ENCODE measurements at regions not wholly inside any gene's neighbourhood (a gene's known extent, or its start where the extent isn't known, plus 50 kb on each side); places are given as distances from the start of the nearest gene placed in this dataset.

DNA sequence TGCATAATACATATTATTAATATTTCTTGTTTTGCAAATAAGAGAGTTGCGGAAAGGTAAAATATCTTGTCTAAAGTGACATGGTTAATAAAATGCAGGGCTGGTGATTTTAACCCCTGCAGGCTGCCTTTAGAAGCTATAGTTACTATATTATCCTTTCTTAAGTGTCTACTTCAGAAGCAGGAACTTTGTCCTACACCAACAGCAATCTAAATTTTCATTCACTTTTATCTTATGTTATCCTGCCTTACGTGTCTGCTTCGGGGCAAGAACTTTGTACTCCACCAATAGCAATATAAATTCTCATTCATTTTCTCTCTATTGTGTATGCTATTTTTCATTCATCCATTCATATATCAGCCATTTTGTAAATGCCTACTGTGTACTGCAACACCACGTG lies 719.5 kb downstream of the TLR4 start:
- in situ Hi-C loops (cut with MboI; ENCODE audit: low pct_unique_long_range_greater_than_20kb, low sequenced_read_pairs): no loop called here

DNA sequence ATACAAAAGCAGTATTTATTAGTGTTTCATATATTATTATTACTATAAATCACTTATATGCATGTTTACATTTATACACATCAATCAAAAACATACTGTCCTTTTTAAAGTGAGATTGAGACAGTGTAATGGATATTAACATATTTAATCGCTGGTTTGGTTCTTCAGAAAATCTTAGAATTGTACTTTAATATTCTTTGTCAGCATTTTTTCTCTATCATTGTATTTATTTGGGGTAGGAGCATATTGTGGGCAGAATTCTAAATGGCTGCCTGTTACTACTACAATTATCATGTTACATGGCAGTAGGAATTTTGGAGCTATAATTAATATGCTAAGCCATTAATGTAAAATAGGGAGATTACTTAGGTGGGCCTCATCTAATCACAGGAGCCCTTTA lies 722.6 kb downstream of the TLR4 start:
- DNase-seq: no peak
- in situ Hi-C loops (cut with MboI; ENCODE audit: low pct_unique_long_range_greater_than_20kb, low sequenced_read_pairs): no loop called here

More for the DNA sequence above, 719.5 kb downstream of the TLR4 start:
- no peak for DNase-seq

DNA sequence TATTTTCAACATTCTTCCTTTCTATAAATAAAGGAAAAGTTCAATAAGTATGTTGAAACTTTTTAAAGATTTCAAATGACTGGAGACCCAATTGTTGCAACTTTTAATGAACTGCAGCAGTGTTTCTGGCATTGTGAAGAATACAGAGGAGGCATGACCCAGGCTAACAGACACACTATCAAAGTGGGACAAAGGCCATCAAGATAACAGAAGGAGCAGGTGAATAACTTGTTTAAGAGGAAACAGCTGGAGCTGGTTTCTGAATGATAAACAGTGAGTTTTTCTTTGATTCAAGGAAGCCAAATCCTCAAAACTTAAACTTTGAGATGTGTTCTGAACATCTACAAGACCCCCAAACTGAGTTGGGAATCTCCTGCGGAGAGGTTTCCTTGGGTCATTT lies 734.6 kb downstream of the TLR4 start:
- no peak for DNase-seq
- in situ Hi-C loops (cut with MboI; ENCODE audit: low pct_unique_long_range_greater_than_20kb, low sequenced_read_pairs): no loop called here

DNA sequence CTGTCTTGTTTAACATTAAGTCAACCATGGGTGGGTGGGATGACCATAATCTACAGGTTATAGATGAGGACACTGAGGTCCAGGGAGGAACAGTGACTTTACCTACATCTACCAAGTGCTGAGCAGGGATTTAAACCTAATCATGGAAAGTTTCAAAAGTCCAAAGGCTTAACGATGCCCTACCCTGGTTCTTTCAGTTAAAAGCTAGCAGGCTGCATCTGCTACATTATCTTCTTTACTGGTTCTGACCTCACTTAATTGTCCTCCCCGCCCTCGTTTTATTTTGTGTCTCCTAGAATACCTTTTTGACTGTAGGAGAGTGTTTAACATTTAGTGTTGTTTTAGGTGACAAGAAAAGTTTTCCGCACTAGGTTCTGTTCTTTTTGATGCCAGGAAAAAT lies 735.2 kb downstream of the TLR4 start:
- DNase-seq: no peak
- in situ Hi-C loops (cut with MboI; ENCODE audit: low pct_unique_long_range_greater_than_20kb, low sequenced_read_pairs): no loop called here

DNA sequence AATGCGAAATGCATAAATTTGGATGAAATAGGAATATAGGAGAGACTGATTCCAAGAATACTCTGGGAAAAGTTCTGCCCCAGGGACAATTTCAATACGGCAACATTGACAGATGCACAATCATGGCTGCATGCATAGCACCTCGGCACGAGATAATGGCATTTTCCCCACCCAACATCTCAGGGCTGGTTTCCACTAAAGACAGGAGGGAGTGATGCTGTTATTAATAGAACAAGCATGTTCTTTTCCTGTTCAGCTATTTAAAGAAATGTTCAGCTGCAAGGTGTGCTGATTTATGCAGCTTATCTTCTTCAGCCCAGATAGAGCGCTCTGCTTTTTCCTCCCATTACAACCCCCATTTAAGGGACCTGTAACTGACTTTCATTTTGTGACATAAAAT lies 740.2 kb downstream of the TLR4 start:
- DNase-seq: no peak
- in situ Hi-C loops (cut with MboI; ENCODE audit: low pct_unique_long_range_greater_than_20kb, low sequenced_read_pairs): no loop called here

DNA sequence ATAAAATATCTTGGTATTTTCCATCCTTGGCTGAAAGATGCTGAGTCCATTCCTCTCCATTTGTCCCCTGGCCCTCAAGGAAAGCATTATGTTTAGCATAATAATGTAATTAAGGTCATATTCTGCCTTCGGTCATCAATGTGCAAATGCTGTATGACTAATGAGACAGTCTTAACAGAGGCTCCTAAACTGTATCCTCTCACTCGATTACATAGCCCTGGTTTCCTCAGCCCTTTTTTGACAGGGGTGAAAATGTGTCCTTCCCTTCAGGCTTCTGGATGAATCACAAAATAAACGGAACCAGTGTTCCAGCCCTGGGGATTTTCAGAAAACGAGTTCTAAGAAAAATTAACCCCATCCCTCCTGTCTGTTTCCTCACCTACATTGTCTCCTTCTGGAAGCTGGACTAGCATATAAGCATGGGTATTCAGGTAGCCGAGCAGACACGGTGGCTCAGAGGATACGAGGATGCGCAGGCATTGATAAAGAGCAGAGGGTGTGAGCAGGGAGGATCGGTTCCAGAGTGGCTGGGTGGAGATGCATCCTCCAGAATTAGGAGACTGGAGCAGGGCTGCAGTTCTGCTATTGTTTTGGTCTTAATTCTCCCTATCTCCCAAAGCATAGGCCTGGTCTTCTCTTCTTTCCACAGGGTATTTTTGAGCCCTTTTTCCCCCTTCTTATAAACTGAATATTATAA lies 742.9 kb downstream of the TLR4 start:
- in situ Hi-C loops (cut with MboI; ENCODE audit: low pct_unique_long_range_greater_than_20kb, low sequenced_read_pairs): no loop called here
- no peak for DNase-seq

DNA sequence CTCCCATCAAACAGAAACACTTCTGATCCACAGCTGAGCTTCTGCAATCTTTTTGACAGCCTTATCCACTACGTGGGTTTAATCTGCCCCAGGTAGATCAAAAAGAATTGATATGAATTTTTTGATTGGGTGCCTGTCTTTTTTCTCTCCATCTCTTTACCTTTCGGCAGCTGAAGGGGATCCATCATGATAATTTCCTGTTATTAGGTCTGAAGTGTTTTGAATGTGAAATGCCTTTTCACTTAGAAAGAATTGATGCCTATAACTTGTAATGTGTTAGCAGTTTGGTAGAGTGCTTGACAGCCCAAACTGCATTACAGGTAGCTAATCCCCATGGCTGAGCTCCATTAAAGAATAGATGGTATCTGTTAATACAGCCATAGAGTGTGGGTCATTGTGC lies 745.4 kb downstream of the TLR4 start:
- no peak for DNase-seq
- in situ Hi-C loops (cut with MboI; ENCODE audit: low pct_unique_long_range_greater_than_20kb, low sequenced_read_pairs): no loop called here

DNA sequence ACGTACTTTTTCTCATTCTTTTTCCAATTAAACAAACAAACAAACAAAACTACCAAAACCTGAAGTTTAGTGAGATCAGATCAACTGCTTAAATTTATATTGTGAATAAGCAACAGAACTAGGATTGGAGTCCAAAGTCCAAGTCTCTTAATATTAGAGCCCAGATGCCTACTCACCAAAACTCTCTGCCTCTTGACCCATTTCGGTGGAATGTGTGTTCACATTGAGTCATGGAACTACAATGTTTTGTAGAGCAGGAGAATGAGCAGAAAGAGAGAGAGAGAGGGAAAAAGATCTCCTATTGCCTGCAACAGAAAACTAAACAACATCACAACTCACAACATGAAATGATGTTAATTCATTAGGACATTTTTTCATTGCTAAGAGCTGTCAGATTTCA lies 751.1 kb downstream of the TLR4 start:
- in situ Hi-C loops (cut with MboI; ENCODE audit: low pct_unique_long_range_greater_than_20kb, low sequenced_read_pairs): no loop called here

DNA sequence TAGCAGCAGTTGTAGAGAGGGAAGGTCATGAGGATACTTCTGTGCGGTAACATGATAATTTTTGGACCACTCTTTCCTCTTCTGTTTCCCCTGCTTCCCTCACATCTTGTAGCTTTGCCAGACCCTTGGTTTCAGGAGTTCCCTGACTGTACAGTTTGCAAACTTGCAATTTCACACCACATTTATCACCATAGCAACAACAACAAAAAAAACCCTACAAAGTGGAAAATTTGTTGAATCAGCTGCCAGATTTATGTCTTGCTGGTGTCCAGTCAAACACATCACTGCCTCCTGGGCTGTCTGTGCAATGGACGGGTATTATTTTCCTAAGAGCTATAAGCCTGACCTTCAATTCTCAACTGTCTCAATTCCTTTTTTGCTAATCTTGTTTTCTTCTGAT lies 751.6 kb downstream of the TLR4 start:
- in situ Hi-C loops (cut with MboI; ENCODE audit: low pct_unique_long_range_greater_than_20kb, low sequenced_read_pairs): no loop called here
- no peak for DNase-seq

More for the DNA sequence above, 751.1 kb downstream of the TLR4 start:
- no peak for DNase-seq

DNA sequence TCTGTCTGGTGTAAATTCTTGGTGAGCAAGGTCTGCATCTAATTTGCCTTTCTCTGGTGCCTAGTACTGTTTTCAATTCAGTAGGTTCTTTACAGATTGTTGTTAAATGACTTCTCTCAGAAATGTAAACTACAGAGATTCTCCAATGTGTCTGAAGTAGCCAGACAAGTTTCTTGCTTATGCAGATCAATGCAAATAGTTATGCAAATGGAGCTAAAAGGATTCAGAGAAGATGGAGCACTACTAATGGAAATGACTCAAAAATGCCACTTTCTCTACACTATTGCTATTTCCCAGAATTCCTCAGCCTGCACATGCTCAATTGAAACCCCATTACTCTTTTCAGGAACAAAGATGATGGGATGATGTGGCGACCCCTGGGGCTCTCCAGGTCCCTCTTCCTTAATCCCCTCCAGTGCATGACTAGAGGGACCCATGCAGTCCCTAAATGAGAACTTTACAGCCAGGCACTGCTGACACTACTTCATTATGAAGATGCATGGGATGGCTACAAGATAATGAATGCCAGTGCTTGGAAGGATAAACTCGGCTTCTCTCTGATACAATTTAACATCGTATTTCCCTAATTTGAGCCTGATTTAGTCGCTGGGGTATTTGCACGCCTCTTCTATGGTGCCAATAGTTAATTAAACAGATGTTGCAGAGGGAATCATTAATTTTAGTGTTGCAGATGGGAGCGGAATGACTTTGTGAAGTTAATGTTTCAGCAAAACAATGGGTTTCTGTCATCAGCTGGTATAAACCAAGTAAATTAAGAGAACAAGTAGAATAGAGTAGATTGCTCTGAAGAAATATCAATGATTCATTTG lies 753.2 kb downstream of the TLR4 start:
- no peak for DNase-seq
- in situ Hi-C loops (cut with MboI; ENCODE audit: low pct_unique_long_range_greater_than_20kb, low sequenced_read_pairs): no loop called here

DNA sequence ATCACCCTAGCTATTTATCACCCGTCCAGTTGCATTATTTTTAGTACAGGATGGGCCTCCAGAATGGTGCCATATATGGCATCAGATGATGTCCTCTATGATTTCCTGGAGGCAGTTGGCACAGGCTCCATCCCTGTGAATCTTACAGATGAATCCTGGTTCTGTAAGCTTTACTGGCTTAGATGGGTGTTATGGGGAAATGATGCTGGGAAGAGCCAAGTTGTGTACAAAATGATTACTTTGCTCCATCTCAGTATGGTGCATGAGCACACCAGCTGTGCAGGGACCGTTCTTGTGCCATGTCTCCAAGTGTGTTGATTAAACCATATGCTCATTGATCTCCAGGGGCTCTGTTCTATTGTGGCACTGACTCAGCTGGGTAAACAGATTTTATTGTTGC lies 755.7 kb downstream of the TLR4 start:
- in situ Hi-C loops (cut with MboI; ENCODE audit: low pct_unique_long_range_greater_than_20kb, low sequenced_read_pairs): no loop called here
- DNase-seq: no peak

DNA sequence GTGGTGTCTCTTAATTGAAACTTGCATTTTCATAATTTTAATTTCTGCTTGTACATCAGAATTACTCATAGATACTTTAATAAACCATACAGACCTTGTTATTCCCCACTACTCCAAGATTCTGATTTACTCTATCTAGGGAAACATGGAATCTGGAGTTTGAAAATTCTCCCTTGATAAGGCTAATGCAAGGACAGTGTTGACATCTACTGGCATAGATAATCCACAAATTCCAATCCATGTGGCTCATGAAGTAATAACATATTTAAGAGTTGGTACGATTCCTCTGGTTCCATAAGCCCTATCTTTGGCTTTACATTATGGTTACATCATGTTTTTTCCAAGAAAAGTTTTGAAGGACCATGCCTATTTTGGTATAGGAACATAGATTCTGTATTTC lies 759.2 kb downstream of the TLR4 start:
- no peak for DNase-seq
- in situ Hi-C loops (cut with MboI; ENCODE audit: low pct_unique_long_range_greater_than_20kb, low sequenced_read_pairs): no loop called here

DNA sequence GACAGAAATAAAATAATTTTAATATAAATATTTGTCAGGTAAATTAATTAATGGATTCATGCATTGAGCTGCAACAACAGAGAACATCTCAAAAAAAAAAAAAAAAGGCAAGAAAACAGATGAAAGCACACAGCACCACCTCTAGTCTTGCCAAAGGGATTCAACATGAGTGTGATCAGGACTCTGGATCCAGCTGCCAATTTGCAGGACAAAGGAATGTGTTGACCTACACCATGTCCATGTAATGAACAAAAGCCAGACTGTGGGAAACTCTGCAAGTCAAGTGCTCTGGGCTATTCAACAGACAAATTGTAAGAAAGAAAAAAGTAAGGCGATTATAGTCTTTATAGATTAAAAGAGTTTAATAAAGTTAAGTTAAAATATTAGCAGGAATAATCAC lies 769.3 kb downstream of the TLR4 start:
- no peak for DNase-seq
- in situ Hi-C loops (cut with MboI; ENCODE audit: low pct_unique_long_range_greater_than_20kb, low sequenced_read_pairs): no loop called here

DNA sequence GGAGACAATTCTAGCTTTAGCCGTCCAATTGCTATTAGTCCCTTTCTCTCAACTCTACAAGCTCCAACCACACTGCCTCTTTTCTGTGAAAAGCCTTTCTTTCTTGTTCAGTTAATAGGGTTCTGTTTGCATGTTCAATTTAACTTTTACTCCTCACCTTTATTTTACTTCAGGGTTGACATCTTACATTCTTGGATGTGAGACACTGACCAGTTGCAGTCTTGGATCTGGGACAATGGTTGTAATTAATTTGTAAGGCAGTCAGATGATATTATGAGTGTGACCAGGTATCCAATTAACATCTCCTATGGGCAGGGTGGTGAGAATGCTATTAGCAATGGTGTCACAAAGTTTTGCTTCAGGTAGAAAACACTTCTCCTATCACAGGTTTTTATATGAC lies 774.5 kb downstream of the TLR4 start:
- in situ Hi-C loops (cut with MboI; ENCODE audit: low pct_unique_long_range_greater_than_20kb, low sequenced_read_pairs): no loop called here

DNA sequence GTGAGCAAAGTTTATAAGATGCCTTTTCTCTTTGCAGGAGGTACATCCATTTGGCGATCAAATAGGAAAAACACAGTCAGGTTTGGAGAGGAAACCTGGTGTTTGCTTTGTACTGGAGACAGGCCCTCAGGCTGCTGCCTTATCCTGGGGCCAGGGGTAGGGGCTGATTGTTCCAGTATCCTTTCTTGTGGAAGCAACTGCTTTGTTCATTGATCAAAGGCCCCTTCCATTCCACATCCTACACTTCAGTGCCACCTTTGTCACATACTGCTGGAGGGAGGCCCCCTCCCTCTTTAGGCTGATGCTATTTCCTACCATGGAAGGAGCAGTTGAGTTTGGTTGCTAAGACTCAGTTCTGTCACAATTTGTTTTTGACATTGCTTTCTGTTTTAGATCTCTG lies 778.1 kb downstream of the TLR4 start:
- no peak for DNase-seq
- in situ Hi-C loops (cut with MboI; ENCODE audit: low pct_unique_long_range_greater_than_20kb, low sequenced_read_pairs): no loop called here

More for the DNA sequence above, 774.5 kb downstream of the TLR4 start:
- no peak for DNase-seq

DNA sequence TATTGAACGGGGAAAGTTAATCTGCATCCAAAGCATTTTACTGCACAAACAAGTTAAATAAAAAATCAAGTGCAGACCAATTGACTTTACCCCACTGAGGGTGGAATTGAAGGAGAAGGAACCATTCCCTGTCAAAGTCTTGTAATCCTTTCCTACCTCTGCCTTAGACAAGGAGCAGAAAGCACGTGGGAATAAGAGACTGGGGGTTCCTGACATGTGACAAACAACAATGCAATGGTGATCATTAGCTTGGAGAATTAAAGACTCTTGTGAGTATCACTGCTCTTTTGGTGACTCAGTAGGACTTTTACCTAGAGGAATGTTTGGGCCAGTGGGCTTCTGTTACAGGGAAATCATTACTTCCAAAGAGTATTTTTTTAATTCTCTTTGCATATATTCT lies 779.5 kb downstream of the TLR4 start:
- no peak for DNase-seq
- in situ Hi-C loops (cut with MboI; ENCODE audit: low pct_unique_long_range_greater_than_20kb, low sequenced_read_pairs): no loop called here

DNA sequence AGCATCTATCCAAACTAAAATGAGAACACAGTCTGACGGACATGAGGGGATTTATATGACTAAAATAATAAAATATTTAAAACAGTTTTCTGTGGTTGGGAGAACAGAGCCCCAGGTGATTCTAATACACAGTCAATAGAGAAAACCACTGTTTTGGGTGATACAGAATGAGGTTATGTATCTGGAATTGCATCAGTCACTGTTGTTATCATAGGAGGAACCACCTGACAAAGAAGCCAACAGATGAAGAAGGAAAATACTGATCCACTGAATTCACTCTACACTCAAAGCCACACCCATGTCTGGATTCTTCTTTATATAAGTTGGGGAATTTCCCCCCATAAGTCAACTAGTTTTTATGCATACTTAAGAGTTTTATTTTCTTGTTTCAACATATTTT lies 799.0 kb downstream of the TLR4 start:
- DNase-seq: no peak
- in situ Hi-C loops (cut with MboI; ENCODE audit: low pct_unique_long_range_greater_than_20kb, low sequenced_read_pairs): no loop called here

DNA sequence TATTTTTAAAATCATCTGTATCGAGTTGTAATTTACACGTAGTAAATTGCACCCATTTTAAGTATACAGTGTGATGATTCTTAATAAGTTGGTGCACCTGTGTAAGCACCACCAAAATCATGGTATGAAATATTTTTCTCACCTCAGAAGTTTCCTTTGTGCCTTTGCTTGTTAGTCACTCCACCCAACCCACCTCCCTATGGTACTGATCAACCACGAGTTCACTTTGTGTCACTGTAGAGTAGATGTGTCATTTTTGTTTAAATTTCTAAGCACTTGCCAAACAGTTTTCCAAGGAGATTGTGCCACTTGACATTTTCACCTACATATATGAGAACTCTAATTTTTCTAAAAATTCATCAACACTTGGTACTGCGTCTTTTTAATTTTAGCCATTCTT lies 806.5 kb downstream of the TLR4 start:
- DNase-seq: no peak
- in situ Hi-C loops (cut with MboI; ENCODE audit: low pct_unique_long_range_greater_than_20kb, low sequenced_read_pairs): no loop called here

DNA sequence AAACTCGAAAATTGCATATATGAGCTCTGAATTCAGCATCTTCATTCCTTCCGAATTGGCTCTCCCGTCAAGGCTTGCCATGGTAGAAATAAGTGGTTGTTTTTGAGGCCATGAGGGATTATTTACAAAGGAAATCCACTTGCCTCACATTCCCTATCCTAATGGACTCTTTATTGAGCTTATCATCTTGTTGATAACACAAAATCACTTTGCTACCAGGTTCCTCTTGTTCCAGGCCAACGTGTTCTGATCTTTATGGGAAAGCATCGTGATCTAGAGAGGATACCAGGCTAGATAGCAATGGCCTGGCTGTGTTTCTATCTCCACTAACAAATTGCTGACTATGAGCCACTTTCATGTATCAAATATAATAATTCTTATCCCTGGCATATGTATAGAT lies 811.7 kb downstream of the TLR4 start:
- in situ Hi-C loops (cut with MboI; ENCODE audit: low pct_unique_long_range_greater_than_20kb, low sequenced_read_pairs): no loop called here
- no peak for DNase-seq

DNA sequence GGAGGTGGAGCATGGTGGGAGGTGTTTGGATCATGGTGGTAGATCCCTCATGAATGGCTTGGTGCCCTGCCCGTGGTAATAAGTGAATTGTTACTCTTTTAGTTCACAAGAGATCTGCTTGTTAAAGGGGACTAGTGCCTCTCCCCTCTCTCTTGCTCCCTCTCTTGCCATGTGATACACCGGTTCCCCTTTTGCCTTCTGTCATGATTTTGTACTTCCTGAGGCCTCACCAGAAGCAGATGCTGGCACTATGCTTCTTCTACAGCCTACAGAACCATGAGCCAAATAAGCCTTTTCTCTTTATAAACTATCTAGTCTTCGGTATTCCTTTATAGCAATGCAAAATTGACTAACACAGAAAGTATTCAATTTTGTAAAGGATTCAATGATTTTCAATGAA lies 817.1 kb downstream of the TLR4 start:
- no peak for DNase-seq
- in situ Hi-C loops (cut with MboI; ENCODE audit: low pct_unique_long_range_greater_than_20kb, low sequenced_read_pairs): no loop called here

Measured in KBM-7 (cell line).